ENCODE measurements at regions not wholly inside any gene's neighbourhood (a gene's known extent, or its start where the extent isn't known, plus 50 kb on each side); places are given as distances from the start of the nearest gene placed in this dataset.

DNA sequence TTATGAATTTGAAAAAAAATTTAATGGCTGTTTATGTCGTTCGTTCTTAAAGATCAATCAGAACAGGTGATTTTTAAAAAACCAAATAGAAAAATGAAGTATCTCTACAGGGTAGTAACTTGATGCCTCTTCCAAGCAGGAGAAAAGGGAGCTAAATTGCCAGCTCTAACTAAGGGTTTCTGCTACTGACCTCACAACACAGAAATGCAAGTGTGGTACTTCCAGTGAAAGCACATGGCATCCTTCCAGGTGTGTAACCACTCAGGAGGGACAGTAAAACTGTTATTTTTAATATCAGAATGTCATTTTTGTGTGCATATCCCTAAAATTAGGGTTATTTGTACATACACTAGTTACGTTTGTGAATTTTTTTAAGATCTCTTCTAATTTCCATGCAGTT lies 116.8 kb upstream of the ZCCHC13 start:
- TF ChIP-seq, protein P1, sequence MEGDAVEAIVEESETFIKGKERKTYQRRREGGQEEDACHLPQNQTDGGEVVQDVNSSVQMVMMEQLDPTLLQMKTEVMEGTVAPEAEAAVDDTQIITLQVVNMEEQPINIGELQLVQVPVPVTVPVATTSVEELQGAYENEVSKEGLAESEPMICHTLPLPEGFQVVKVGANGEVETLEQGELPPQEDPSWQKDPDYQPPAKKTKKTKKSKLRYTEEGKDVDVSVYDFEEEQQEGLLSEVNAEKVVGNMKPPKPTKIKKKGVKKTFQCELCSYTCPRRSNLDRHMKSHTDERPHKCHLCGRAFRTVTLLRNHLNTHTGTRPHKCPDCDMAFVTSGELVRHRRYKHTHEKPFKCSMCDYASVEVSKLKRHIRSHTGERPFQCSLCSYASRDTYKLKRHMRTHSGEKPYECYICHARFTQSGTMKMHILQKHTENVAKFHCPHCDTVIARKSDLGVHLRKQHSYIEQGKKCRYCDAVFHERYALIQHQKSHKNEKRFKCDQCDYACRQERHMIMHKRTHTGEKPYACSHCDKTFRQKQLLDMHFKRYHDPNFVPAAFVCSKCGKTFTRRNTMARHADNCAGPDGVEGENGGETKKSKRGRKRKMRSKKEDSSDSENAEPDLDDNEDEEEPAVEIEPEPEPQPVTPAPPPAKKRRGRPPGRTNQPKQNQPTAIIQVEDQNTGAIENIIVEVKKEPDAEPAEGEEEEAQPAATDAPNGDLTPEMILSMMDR (conservative IDR thresholded peaks at IDR 0.05 in 1 of 2, IDR thresholded peaks at IDR 0.05 in 1 of 2; ENCODE audit: low read depth in 1 of 2, low read length in 2 of 2) = no peak
- no peak for TF ChIP-seq EZH2 (IDR thresholded peaks at IDR 0.05; ENCODE audit: low read length, missing control alignments)
